ENCODE measurements at regions not wholly inside any gene's neighbourhood (a gene's known extent, or its start where the extent isn't known, plus 50 kb on each side); places are given as distances from the start of the nearest gene placed in this dataset.

- TF ChIP-seq CTCF (IDR thresholded peaks at IDR 0.05), result no peak
- no peak for TF ChIP-seq POLR2A (IDR thresholded peaks at IDR 0.05)
- TF ChIP-seq POLR2AphosphoS5 (IDR thresholded peaks at IDR 0.05), result no peak
Observed at GRCh38 chr3:193846569-193846968, 253.6 kb downstream of the OPA1 start.

Measured in stomach (tissue), 4 donors.